Upper lobe of right lung (tissue), 1 donor: ENCODE measurements at regions not wholly inside any gene's neighbourhood (a gene's known extent, or its start where the extent isn't known, plus 50 kb on each side); places are given as distances from the start of the nearest gene placed in this dataset.

Experiments
- ATAC-seq: fragments of 200-7000 bp; cut with Tn5 transposase; one replicate; pipeline ENCODE4 v1.9.1; 2020; ENCODE audit warnings: mild to moderate bottlenecking, moderate library complexity
- DNase-seq: peaks from one replicate; pipeline ENCODE4 v3.0.0-alpha.2; 2020
- H3K27ac ChIP-seq: fragments of 200-600 bp; one replicate; pipeline ENCODE4 v1.8.0; 2022
- H3K27me3 ChIP-seq: fragments of 200-600 bp; one replicate; pipeline ENCODE4 v1.8.0; 2022; ENCODE audit warnings: mild to moderate bottlenecking
- H3K36me3 ChIP-seq: fragments of 200-600 bp; one replicate; pipeline ENCODE4 v1.8.0; 2022
- H3K4me1 ChIP-seq: fragments of 200-600 bp; one replicate; pipeline ENCODE4 v1.8.0; 2022
- H3K4me3 ChIP-seq: fragments of 200-600 bp; one replicate; pipeline ENCODE4 v1.8.0; 2022; ENCODE audit warnings: mild to moderate bottlenecking
- H3K9me3 ChIP-seq: fragments of 200-600 bp; one replicate; pipeline ENCODE4 v1.8.0; 2022
- intact Hi-C: fragments of 100-400 bp; cut with DNase I; formaldehyde crosslinking; loops from one replicate; pipeline ENCODE4 v1.11.0; 2022
- TF ChIP-seq, protein P1 (sequence below): fragments of 200-600 bp; IDR thresholded peaks from one replicate; pipeline ENCODE4 v1.8.0; 2022; ENCODE audit warnings: antibody characterized with exemption
- donor health status: DM: no; HTN: yes; CAD: no; lungs with severe emphysema.

DNA sequence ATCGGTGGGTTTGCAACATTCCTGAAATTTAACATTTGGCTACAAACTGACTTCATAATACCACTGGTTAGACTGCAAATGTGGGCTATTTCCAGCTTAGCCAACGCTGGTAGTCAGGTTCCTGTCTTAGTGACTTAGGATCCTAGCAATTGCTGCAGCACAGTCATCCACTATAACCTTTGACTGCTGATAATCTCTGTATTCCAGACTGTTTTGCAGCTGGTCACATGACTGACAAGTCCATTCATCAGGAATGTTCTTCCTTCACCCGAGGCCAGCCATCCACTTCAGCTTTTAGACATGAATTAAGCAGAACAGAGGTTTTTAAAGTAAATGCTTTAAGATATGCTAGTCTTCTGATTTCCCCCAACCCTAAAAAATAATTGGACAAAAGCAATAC, 425.9 kb upstream of the MPDZ start:
- no peak overlapping the region for H3K4me3 ChIP-seq
- intact Hi-C loops, result no loop called here
- no peak for DNase-seq
- TF ChIP-seq, protein P1, sequence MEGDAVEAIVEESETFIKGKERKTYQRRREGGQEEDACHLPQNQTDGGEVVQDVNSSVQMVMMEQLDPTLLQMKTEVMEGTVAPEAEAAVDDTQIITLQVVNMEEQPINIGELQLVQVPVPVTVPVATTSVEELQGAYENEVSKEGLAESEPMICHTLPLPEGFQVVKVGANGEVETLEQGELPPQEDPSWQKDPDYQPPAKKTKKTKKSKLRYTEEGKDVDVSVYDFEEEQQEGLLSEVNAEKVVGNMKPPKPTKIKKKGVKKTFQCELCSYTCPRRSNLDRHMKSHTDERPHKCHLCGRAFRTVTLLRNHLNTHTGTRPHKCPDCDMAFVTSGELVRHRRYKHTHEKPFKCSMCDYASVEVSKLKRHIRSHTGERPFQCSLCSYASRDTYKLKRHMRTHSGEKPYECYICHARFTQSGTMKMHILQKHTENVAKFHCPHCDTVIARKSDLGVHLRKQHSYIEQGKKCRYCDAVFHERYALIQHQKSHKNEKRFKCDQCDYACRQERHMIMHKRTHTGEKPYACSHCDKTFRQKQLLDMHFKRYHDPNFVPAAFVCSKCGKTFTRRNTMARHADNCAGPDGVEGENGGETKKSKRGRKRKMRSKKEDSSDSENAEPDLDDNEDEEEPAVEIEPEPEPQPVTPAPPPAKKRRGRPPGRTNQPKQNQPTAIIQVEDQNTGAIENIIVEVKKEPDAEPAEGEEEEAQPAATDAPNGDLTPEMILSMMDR, result no peak
- H3K36me3 ChIP-seq, result no peaks in the 10 kb centered on the region
- no peaks in the 10 kb centered on the region for H3K9me3 ChIP-seq
- no peaks in the 10 kb centered on the region for H3K27me3 ChIP-seq
- no peaks in the 10 kb centered on the region for H3K4me1 ChIP-seq
- no peak for ATAC-seq
- H3K27ac ChIP-seq, result no peak overlapping the region

- TF ChIP-seq, protein P1, result no peak
- Histone ChIP-seq H3K36me3 (no peaks in the 10 kb centered on the region), H3K4me1 (no peaks in the 10 kb centered on the region), H3K4me3 (no peak overlapping the region), H3K9me3 (no peaks in the 10 kb centered on the region), H3K27ac (no peak overlapping the region), H3K27me3 (no peaks in the 10 kb centered on the region)
- intact Hi-C loops, result no loop called here
- DNase-seq (no peak), ATAC-seq (no peak)
These were observed 411.1 kb upstream of the MPDZ start for GRCh38 chr9:13690595-13690994.

- ATAC-seq, result no peak
- no peaks in the 10 kb centered on the region for H3K36me3 ChIP-seq
- intact Hi-C loops, result no loop called here
- DNase-seq, result no peak
- no peak overlapping the region for H3K27ac ChIP-seq
- no peaks in the 10 kb centered on the region for H3K27me3 ChIP-seq
- no peaks in the 10 kb centered on the region for H3K9me3 ChIP-seq
- H3K4me3 ChIP-seq, result no peak overlapping the region
- TF ChIP-seq, protein P1, result no peak
- H3K4me1 ChIP-seq, result no peaks in the 10 kb centered on the region
These were observed 410.4 kb upstream of the MPDZ start for GRCh38 chr9:13689925-13690324.

- Histone ChIP-seq H3K9me3 (no peaks in the 10 kb centered on the region), H3K36me3 (no peaks in the 10 kb centered on the region), H3K27ac (no peak overlapping the region), H3K4me1 (no peaks in the 10 kb centered on the region), H3K27me3 (no peaks in the 10 kb centered on the region), H3K4me3 (no peak overlapping the region)
- DNase-seq (no peak), ATAC-seq (no peak)
- TF ChIP-seq, protein P1, result peak; percentile 34
- intact Hi-C loops, result no loop called here
These were observed 409.6 kb upstream of the MPDZ start for GRCh38 chr9:13688990-13689600.

GRCh38 chr9:13688223-13688989, 408.9 kb upstream of the MPDZ start:
- TF ChIP-seq, protein P1, result no peak
- DNase-seq (no peak), ATAC-seq (no peak)
- Histone ChIP-seq H3K4me3 (no peak overlapping the region), H3K27me3 (no peaks in the 10 kb centered on the region), H3K4me1 (no peaks in the 10 kb centered on the region), H3K36me3 (no peaks in the 10 kb centered on the region), H3K9me3 (no peaks in the 10 kb centered on the region), H3K27ac (no peak overlapping the region)
- intact Hi-C loops, result no loop called here
